ENCODE measurements at regions not wholly inside any gene's neighbourhood (a gene's known extent, or its start where the extent isn't known, plus 50 kb on each side); places are given as distances from the start of the nearest gene placed in this dataset.

- TF ChIP-seq MAX (IDR thresholded peaks at IDR 0.05) (peak; percentile 96), CTCF (IDR thresholded peaks at IDR 0.05; ENCODE audit: low read depth, low read length, missing input control) (no peak), FOXA1 (IDR thresholded peaks at IDR 0.05) (peak; percentile 71), GABPA (IDR thresholded peaks at IDR 0.05 in 1 of 2, conservative IDR thresholded peaks at IDR 0.05 in 1 of 2) (peak in 1 of 2 donors; percentile 47), RXRA (IDR thresholded peaks at IDR 0.05) (peak; percentile 99 to 100), SP1 (IDR thresholded peaks at IDR 0.05) (peak; percentile 94), ATF3 (IDR thresholded peaks at IDR 0.05) (peak; percentile 63), JUND (IDR thresholded peaks at IDR 0.05) (peak in 1 of 2 donors; percentile 84), REST (IDR thresholded peaks at IDR 0.05) (peak; percentile 39), TAF1 (conservative IDR thresholded peaks at IDR 0.05) (no peak), YY1 (IDR thresholded peaks at IDR 0.05) (peak; percentile 81), FOXA2 (IDR thresholded peaks at IDR 0.05) (peak; percentile 58), HNF4G (IDR thresholded peaks at IDR 0.05) (peak; percentile 29), RAD21 (IDR thresholded peaks at IDR 0.05) (peak; percentile 75 to 79)
Observed at GRCh38 chr6:6971369-6971768, 136.4 kb upstream of the RREB1 start.

All from liver (tissue), 3 donors.